Panc1 (cell line): ENCODE measurements at regions not wholly inside any gene's neighbourhood (a gene's known extent, or its start where the extent isn't known, plus 50 kb on each side); places are given as distances from the start of the nearest gene placed in this dataset.

ENCODE experiments used
- POLR2AphosphoS5 ChIP-seq: IDR thresholded peaks from 2 replicates; pipeline ENCODE4 v1.6.1; 2012; ENCODE audit warnings: mild to moderate bottlenecking, low read depth, low read length, moderate library complexity
- SIN3A ChIP-seq: IDR thresholded peaks from 2 replicates; pipeline ENCODE4 v1.6.1; 2012; ENCODE audit warnings: low read depth, mild to moderate bottlenecking, low read length, moderate library complexity, borderline replicate concordance; ENCODE audit not compliant: insufficient read depth
- TCF7L2 ChIP-seq: IDR thresholded peaks from 2 replicates; pipeline ENCODE4 v1.6.1; 2011; ENCODE audit warnings: mild to moderate bottlenecking, low read depth, low read length, inconsistent platforms
- TF ChIP-seq, protein P1 (sequence below): fragments of 450-650 bp; IDR thresholded peaks from 2 replicates; pipeline ENCODE4 v1.5.1; 2017; ENCODE audit warnings: mild to moderate bottlenecking
- TF ChIP-seq, protein P2 (sequence below), 2 experiments: IDR thresholded peaks; 2 replicates each; pipeline ENCODE4 v1.6.1; 2011 to 2012; ENCODE audit warnings: low read depth in 2 of 2, control low read depth in 1 of 2, low read length in 1 of 2, mild to moderate bottlenecking in 1 of 2, moderate library complexity in 1 of 2; ENCODE audit not compliant: insufficient read depth in 1 of 2

DNA sequence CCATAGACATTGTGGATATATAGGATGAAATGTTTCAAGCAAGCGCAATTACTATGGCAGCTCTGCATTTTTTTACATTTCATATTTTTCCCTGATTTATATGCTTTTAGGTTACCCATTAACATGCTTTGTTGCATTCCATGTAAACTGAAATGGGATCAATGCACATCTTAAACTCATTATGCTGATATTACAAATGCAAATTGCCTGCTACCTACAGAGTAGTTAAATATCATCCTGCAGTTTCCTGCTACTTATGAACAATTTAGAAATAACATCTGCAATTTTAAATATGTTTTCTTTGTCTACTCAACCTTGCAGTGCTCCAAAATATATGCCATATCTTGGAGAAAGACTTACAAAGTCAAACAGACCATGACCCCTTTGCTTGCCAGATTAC, 526.9 kb upstream of the NECTIN3 start:
- TF ChIP-seq POLR2AphosphoS5 (no peak), SIN3A (no peak), TCF7L2 (no peak)
- TF ChIP-seq, protein P1, sequence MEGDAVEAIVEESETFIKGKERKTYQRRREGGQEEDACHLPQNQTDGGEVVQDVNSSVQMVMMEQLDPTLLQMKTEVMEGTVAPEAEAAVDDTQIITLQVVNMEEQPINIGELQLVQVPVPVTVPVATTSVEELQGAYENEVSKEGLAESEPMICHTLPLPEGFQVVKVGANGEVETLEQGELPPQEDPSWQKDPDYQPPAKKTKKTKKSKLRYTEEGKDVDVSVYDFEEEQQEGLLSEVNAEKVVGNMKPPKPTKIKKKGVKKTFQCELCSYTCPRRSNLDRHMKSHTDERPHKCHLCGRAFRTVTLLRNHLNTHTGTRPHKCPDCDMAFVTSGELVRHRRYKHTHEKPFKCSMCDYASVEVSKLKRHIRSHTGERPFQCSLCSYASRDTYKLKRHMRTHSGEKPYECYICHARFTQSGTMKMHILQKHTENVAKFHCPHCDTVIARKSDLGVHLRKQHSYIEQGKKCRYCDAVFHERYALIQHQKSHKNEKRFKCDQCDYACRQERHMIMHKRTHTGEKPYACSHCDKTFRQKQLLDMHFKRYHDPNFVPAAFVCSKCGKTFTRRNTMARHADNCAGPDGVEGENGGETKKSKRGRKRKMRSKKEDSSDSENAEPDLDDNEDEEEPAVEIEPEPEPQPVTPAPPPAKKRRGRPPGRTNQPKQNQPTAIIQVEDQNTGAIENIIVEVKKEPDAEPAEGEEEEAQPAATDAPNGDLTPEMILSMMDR, result no peak
- TF ChIP-seq, protein P2, sequence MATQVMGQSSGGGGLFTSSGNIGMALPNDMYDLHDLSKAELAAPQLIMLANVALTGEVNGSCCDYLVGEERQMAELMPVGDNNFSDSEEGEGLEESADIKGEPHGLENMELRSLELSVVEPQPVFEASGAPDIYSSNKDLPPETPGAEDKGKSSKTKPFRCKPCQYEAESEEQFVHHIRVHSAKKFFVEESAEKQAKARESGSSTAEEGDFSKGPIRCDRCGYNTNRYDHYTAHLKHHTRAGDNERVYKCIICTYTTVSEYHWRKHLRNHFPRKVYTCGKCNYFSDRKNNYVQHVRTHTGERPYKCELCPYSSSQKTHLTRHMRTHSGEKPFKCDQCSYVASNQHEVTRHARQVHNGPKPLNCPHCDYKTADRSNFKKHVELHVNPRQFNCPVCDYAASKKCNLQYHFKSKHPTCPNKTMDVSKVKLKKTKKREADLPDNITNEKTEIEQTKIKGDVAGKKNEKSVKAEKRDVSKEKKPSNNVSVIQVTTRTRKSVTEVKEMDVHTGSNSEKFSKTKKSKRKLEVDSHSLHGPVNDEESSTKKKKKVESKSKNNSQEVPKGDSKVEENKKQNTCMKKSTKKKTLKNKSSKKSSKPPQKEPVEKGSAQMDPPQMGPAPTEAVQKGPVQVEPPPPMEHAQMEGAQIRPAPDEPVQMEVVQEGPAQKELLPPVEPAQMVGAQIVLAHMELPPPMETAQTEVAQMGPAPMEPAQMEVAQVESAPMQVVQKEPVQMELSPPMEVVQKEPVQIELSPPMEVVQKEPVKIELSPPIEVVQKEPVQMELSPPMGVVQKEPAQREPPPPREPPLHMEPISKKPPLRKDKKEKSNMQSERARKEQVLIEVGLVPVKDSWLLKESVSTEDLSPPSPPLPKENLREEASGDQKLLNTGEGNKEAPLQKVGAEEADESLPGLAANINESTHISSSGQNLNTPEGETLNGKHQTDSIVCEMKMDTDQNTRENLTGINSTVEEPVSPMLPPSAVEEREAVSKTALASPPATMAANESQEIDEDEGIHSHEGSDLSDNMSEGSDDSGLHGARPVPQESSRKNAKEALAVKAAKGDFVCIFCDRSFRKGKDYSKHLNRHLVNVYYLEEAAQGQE (IDR thresholded peaks at IDR 0.05; ENCODE audit: insufficient read depth in 1 of 2, low read depth in 2 of 2, low read length in 1 of 2), result no peak
